Hepatocyte (in vitro differentiated cells): ENCODE measurements at regions not wholly inside any gene's neighbourhood (a gene's known extent, or its start where the extent isn't known, plus 50 kb on each side); places are given as distances from the start of the nearest gene placed in this dataset.

Experiments used
- DNase-seq: peaks from one replicate; pipeline ENCODE4 v3.0.0-alpha.2; 2016; ENCODE audit warnings: low spot score
- H2AFZ ChIP-seq: fragments of 200-600 bp; sonication (generic); 2 replicates; pipeline ENCODE4 v1.6.0; 2016; ENCODE audit warnings: antibody characterized with exemption, mild to moderate bottlenecking
- H3K27ac ChIP-seq: fragments of 200-600 bp; sonication (generic); 2 replicates; pipeline ENCODE4 v1.5.1; 2016; ENCODE audit warnings: mild to moderate bottlenecking
- H3K27me3 ChIP-seq: fragments of 200-600 bp; sonication (generic); 2 replicates; pipeline ENCODE4 v1.6.1; 2016
- H3K36me3 ChIP-seq: fragments of 200-600 bp; sonication (generic); replicated peaks from 2 replicates; pipeline ENCODE4 v1.5.1; 2016; ENCODE audit warnings: low read depth; ENCODE audit not compliant: insufficient read depth
- H3K4me1 ChIP-seq: fragments of 200-600 bp; sonication (generic); 2 replicates; pipeline ENCODE4 v1.5.1; 2016; ENCODE audit warnings: mild to moderate bottlenecking, moderate library complexity; ENCODE audit not compliant: insufficient read depth
- H3K4me2 ChIP-seq: fragments of 200-600 bp; sonication (generic); 2 replicates; pipeline ENCODE4 v1.6.0; 2016
- H3K4me3 ChIP-seq: fragments of 200-600 bp; sonication (generic); 2 replicates; pipeline ENCODE4 v1.5.1; 2016; ENCODE audit warnings: mild to moderate bottlenecking
- H3K79me2 ChIP-seq: fragments of 200-600 bp; sonication (generic); 2 replicates; pipeline ENCODE4 v1.6.0; 2017; ENCODE audit warnings: mild to moderate bottlenecking
- H3K9me2 ChIP-seq: fragments of 200-600 bp; sonication (generic); replicated peaks from 2 replicates; pipeline ENCODE4 v1.6.0; 2017; ENCODE audit warnings: mild to moderate bottlenecking; ENCODE audit not compliant: insufficient read depth
- H3K9me3 ChIP-seq: fragments of 200-600 bp; sonication (generic); 2 replicates; pipeline ENCODE4 v1.5.1; 2016; ENCODE audit warnings: low read depth, mild to moderate bottlenecking
- H4K20me1 ChIP-seq: fragments of 200-600 bp; sonication (generic); 2 replicates; pipeline ENCODE4 v1.6.0; 2016; ENCODE audit warnings: mild to moderate bottlenecking; ENCODE audit not compliant: insufficient read depth, poor library complexity, severe bottlenecking
- EZH2 ChIP-seq: fragments of 200-600 bp; sonication (generic); IDR thresholded peaks from 2 replicates; pipeline ENCODE4 v1.6.1; 2016; ENCODE audit warnings: antibody characterized with exemption, mild to moderate bottlenecking, borderline replicate concordance
- EZH2phosphoT487 ChIP-seq: fragments of 200-600 bp; sonication (generic); IDR thresholded peaks from one replicate; pipeline ENCODE4 v1.6.1; 2018; ENCODE audit warnings: antibody characterized with exemption, mild to moderate bottlenecking, low read depth, moderate library complexity; ENCODE audit not compliant: unreplicated experiment, severe bottlenecking
- WGBS: methylation state at CpG from one replicate; pipeline ENCODE4 v1.1.6; 2016; ENCODE audit warnings: low lambda C conversion rate; ENCODE audit errors: missing lambda C conversion rate; 5-methylcytosine and 5-hydroxymethylcytosine counted together
- TF ChIP-seq, protein P1 (sequence below): fragments of 200-600 bp; sonication (generic); IDR thresholded peaks from 2 replicates; pipeline ENCODE4 v1.5.1; 2016; ENCODE audit warnings: antibody characterized with exemption, mild to moderate bottlenecking; ENCODE audit not compliant: poor library complexity

DNA sequence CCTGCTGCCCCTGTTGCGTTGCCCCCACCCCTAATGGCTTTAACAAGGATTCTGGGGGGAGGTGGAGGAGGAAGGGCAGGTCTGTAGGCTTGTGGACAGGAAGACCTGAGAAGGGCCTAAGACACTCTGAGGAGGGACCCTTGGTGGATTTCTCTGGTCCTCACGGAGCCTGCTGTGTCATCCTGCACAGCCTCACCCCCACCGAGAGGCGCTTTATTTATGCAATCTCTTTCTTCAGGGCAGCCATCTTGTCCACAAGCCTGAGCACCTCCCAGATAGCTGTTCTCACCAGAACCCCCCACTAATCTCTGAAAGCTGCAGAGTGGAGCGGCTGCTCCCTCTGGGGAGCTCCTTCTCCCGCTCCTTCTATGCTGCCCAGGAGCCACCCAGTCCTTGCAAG is 59.3 kb upstream of the MLN start:
- H4K20me1 ChIP-seq, result no peaks in the 10 kb centered on the region
- H3K9me2 ChIP-seq, result no peaks in the 10 kb centered on the region
- no peaks in the 10 kb centered on the region for H3K9me3 ChIP-seq
- H2AFZ ChIP-seq, result no peak overlapping the region
- H3K36me3 ChIP-seq, result no peaks in the 10 kb centered on the region
- H3K4me2 ChIP-seq, result no peak overlapping the region
- H3K4me1 ChIP-seq, result no peaks in the 10 kb centered on the region
- DNase-seq, result no peak
- peaks cover 6% of the 10 kb centered on the region for H3K27me3 ChIP-seq
- H3K79me2 ChIP-seq, result no peaks in the 10 kb centered on the region
- H3K27ac ChIP-seq, result no peak overlapping the region
- WGBS, result 94% methylated on average over 6 of the region's 6 CpGs
- no peak for TF ChIP-seq EZH2phosphoT487
- TF ChIP-seq, protein P1, sequence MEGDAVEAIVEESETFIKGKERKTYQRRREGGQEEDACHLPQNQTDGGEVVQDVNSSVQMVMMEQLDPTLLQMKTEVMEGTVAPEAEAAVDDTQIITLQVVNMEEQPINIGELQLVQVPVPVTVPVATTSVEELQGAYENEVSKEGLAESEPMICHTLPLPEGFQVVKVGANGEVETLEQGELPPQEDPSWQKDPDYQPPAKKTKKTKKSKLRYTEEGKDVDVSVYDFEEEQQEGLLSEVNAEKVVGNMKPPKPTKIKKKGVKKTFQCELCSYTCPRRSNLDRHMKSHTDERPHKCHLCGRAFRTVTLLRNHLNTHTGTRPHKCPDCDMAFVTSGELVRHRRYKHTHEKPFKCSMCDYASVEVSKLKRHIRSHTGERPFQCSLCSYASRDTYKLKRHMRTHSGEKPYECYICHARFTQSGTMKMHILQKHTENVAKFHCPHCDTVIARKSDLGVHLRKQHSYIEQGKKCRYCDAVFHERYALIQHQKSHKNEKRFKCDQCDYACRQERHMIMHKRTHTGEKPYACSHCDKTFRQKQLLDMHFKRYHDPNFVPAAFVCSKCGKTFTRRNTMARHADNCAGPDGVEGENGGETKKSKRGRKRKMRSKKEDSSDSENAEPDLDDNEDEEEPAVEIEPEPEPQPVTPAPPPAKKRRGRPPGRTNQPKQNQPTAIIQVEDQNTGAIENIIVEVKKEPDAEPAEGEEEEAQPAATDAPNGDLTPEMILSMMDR, result no peak
- TF ChIP-seq EZH2, result no peak
- no peak overlapping the region for H3K4me3 ChIP-seq

DNA sequence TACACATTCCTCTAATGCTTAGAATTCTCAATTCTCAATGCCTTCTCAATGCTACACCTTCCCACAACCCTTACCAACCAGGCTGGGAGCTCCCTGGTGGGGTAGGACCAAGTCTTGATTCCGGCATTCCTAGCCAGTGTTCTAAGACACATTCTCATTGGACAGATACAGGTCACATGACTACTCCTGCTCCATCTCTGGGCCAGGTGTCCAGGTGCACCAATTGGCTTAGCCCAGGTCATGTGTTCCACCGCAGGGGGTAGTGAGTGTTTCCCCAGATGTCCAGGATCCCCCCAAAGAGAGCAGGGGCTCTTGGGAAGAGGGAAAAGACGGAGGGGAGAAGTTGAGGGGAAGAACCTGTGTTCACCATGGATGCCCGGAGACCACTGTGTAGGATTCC is 58.7 kb upstream of the MLN start:
- no peaks in the 10 kb centered on the region for H3K36me3 ChIP-seq
- H3K4me2 ChIP-seq, result no peak overlapping the region
- no peaks in the 10 kb centered on the region for H4K20me1 ChIP-seq
- no peak overlapping the region for H3K4me3 ChIP-seq
- no peaks in the 10 kb centered on the region for H3K9me3 ChIP-seq
- no peak overlapping the region for H2AFZ ChIP-seq
- H3K9me2 ChIP-seq, result no peaks in the 10 kb centered on the region
- no peak for DNase-seq
- no peak overlapping the region for H3K27ac ChIP-seq
- H3K4me1 ChIP-seq, result no peaks in the 10 kb centered on the region
- TF ChIP-seq EZH2phosphoT487 (no peak), EZH2 (no peak)
- TF ChIP-seq, protein P1, result no peak
- peaks cover 6% of the 10 kb centered on the region for H3K27me3 ChIP-seq
- WGBS, result 91% methylated on average over 4 of the region's 4 CpGs
- H3K79me2 ChIP-seq, result no peaks in the 10 kb centered on the region

DNA sequence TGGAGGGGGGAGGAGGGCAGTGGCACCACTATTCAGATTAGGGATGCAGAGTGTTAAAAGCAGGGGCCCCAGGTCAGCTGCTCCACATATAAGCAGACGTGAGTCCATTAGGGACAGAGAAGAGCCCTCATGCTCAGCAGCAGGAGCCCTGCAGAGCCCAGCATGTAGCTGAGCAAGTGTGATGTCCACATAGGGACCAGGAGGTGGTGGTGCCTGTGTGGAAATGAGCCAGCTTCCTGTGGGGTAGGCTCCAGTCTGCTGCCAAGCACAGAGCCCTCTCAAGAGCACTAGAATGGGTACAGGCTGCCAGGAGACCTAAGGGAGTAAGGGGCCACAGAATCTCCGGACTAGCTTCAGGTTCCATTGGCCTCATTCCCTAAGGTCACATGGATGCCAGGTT is 57.9 kb upstream of the MLN start:
- Histone ChIP-seq H3K27me3 (peaks cover 6% of the 10 kb centered on the region), H4K20me1 (no peaks in the 10 kb centered on the region), H3K27ac (no peak overlapping the region), H3K4me3 (no peak overlapping the region), H3K79me2 (no peaks in the 10 kb centered on the region), H2AFZ (no peak overlapping the region), H3K9me2 (no peaks in the 10 kb centered on the region), H3K4me1 (no peaks in the 10 kb centered on the region), H3K4me2 (no peak overlapping the region), H3K9me3 (no peaks in the 10 kb centered on the region), H3K36me3 (no peaks in the 10 kb centered on the region)
- TF ChIP-seq EZH2 (no peak), EZH2phosphoT487 (no peak)
- TF ChIP-seq, protein P1, result no peak
- 79% methylated on average over 2 of the region's 2 CpGs for WGBS
- no peak for DNase-seq
